HFFc6 (cell line): ENCODE measurements at regions not wholly inside any gene's neighbourhood (a gene's known extent, or its start where the extent isn't known, plus 50 kb on each side); places are given as distances from the start of the nearest gene placed in this dataset.
A peak's percentile ranks its signal among the peaks of the same experiment; 100 is the strongest.

Experiments used
- DNase-seq: peaks from one replicate; pipeline ENCODE4 v3.0.0-alpha.2; 2018
- H3K27ac Mint-ChIP-seq: 2 replicates; pipeline ENCODE4 v1.8.0; 2020; ENCODE audit warnings: mild to moderate bottlenecking, mixed read lengths
- H3K27me3 Mint-ChIP-seq: 2 replicates; pipeline ENCODE4 v1.8.0; 2021; ENCODE audit warnings: mild to moderate bottlenecking, moderate library complexity, mixed read lengths; ENCODE audit not compliant: insufficient read depth
- H3K36me3 Mint-ChIP-seq: 2 replicates; pipeline ENCODE4 v1.8.0; 2021; ENCODE audit warnings: low read depth, mixed read lengths
- H3K4me1 Mint-ChIP-seq: 2 replicates; pipeline ENCODE4 v1.8.0; 2020; ENCODE audit warnings: low read depth, mixed read lengths
- H3K4me3 Mint-ChIP-seq: 2 replicates; pipeline ENCODE4 v1.8.0; 2020; ENCODE audit warnings: mild to moderate bottlenecking, moderate library complexity, mixed read lengths
- H3K9me3 Mint-ChIP-seq: 2 replicates; pipeline ENCODE4 v1.8.0; 2020; ENCODE audit warnings: mild to moderate bottlenecking, mixed read lengths
- CTCF ChIP-seq: fragments of 200-600 bp; sonication (generic); IDR thresholded peaks from 2 replicates; pipeline ENCODE4 v1.5.0; 2021; ENCODE audit warnings: antibody characterized with exemption, mild to moderate bottlenecking

- no peaks in the 10 kb centered on the region for H3K36me3 Mint-ChIP-seq
- H3K9me3 Mint-ChIP-seq = peaks cover 29% of the 10 kb centered on the region
- no peak for DNase-seq
- H3K4me1 Mint-ChIP-seq = no peaks in the 10 kb centered on the region
- H3K27me3 Mint-ChIP-seq = no peaks in the 10 kb centered on the region
- H3K27ac Mint-ChIP-seq = no peak overlapping the region
- TF ChIP-seq CTCF = no peak
- no peak overlapping the region for H3K4me3 Mint-ChIP-seq
Observed at GRCh38 chr2:138959031-138959430, 178.8 kb upstream of the NXPH2 start.

- no peak for DNase-seq
- H3K4me3 Mint-ChIP-seq = no peak overlapping the region
- peaks cover 28% of the 10 kb centered on the region for H3K9me3 Mint-ChIP-seq
- no peaks in the 10 kb centered on the region for H3K4me1 Mint-ChIP-seq
- H3K27me3 Mint-ChIP-seq = no peaks in the 10 kb centered on the region
- TF ChIP-seq CTCF = no peak
- no peak overlapping the region for H3K27ac Mint-ChIP-seq
- no peaks in the 10 kb centered on the region for H3K36me3 Mint-ChIP-seq
Observed at GRCh38 chr2:138956116-138956515, 175.9 kb upstream of the NXPH2 start.

- Mint-ChIP-seq H3K4me1 (no peaks in the 10 kb centered on the region), H3K36me3 (no peaks in the 10 kb centered on the region), H3K27ac (no peak overlapping the region), H3K27me3 (no peaks in the 10 kb centered on the region; the same call in none of the 2 replicates), H3K9me3 (peaks cover 31% of the 10 kb centered on the region), H3K4me3 (no peak overlapping the region)
- no peak for DNase-seq
- no peak for TF ChIP-seq CTCF
Observed at GRCh38 chr2:138950486-138950885, 170.3 kb upstream of the NXPH2 start.

GRCh38 chr2:138949517-138949916 lies 169.3 kb upstream of the NXPH2 start:
- no peaks in the 10 kb centered on the region for H3K36me3 Mint-ChIP-seq

GRCh38 chr2:138948070-138948539 lies 167.9 kb upstream of the NXPH2 start:
- no peaks in the 10 kb centered on the region for H3K36me3 Mint-ChIP-seq
- H3K27me3 Mint-ChIP-seq = peaks cover 2% of the 10 kb centered on the region
- peaks cover 23% of the 10 kb centered on the region for H3K9me3 Mint-ChIP-seq
- no peak overlapping the region for H3K4me3 Mint-ChIP-seq
- no peak overlapping the region for H3K27ac Mint-ChIP-seq
- peak; percentile 79 for DNase-seq
- H3K4me1 Mint-ChIP-seq = no peaks in the 10 kb centered on the region
- no peak for TF ChIP-seq CTCF

More at GRCh38 chr2:138949517-138949916, 169.3 kb upstream of the NXPH2 start:
- TF ChIP-seq CTCF = no peak
- Mint-ChIP-seq H3K9me3 (peaks cover 26% of the 10 kb centered on the region), H3K27me3 (peaks cover 2% of the 10 kb centered on the region), H3K27ac (no peak overlapping the region), H3K4me3 (no peak overlapping the region), H3K4me1 (no peaks in the 10 kb centered on the region)
- DNase-seq = no peak

GRCh38 chr2:138943470-138943869 lies 163.3 kb upstream of the NXPH2 start:
- peaks cover 2% of the 10 kb centered on the region; the same call in 1 of the 2 replicates for H3K27me3 Mint-ChIP-seq
- H3K36me3 Mint-ChIP-seq = peaks cover 7% of the 10 kb centered on the region; the same call in 1 of the 2 replicates
- H3K4me3 Mint-ChIP-seq = no peak overlapping the region
- TF ChIP-seq CTCF = no peak
- no peaks in the 10 kb centered on the region for H3K4me1 Mint-ChIP-seq
- no peak overlapping the region for H3K27ac Mint-ChIP-seq
- peaks cover 37% of the 10 kb centered on the region for H3K9me3 Mint-ChIP-seq
- no peak for DNase-seq
